ENCODE measurements at regions not wholly inside any gene's neighbourhood (a gene's known extent, or its start where the extent isn't known, plus 50 kb on each side); places are given as distances from the start of the nearest gene placed in this dataset.

DNA sequence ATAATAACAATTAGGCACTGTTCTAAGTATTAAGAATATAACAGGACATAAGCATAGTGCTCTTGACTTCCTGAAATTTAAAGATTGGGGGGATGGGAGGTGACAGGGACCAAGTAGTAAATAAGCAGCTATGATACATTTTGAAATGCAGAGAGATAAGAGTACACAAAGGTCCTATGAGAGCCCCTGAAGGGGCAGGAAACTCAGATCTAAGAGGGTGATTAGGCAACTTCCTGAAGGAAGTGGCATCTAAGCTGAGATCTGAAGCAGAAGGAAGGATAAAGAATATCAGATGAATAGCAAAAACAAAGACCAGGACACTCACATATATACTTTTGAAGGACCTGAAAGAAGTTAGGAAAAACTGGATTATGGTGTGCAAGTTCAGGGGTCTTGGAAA is 415.2 kb upstream of the FRG2C start:
- no peak for TF ChIP-seq POLR2A (IDR thresholded peaks at IDR 0.05)
- TF ChIP-seq, protein P1, sequence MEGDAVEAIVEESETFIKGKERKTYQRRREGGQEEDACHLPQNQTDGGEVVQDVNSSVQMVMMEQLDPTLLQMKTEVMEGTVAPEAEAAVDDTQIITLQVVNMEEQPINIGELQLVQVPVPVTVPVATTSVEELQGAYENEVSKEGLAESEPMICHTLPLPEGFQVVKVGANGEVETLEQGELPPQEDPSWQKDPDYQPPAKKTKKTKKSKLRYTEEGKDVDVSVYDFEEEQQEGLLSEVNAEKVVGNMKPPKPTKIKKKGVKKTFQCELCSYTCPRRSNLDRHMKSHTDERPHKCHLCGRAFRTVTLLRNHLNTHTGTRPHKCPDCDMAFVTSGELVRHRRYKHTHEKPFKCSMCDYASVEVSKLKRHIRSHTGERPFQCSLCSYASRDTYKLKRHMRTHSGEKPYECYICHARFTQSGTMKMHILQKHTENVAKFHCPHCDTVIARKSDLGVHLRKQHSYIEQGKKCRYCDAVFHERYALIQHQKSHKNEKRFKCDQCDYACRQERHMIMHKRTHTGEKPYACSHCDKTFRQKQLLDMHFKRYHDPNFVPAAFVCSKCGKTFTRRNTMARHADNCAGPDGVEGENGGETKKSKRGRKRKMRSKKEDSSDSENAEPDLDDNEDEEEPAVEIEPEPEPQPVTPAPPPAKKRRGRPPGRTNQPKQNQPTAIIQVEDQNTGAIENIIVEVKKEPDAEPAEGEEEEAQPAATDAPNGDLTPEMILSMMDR (IDR thresholded peaks at IDR 0.05): no peak
